GM21367 (cell line): ENCODE measurements at regions not wholly inside any gene's neighbourhood (a gene's known extent, or its start where the extent isn't known, plus 50 kb on each side); places are given as distances from the start of the nearest gene placed in this dataset.
"Not testable (repeated sequence)": the region's sequence is repeated elsewhere in the genome, so short reads cannot be mapped to it uniquely, and the experiment has no call there.

ENCODE experiments used
- ATAC-seq: cut with Tn5 transposase; IDR thresholded peaks from one replicate; pipeline ENCODE4 v1.9.1; 2021; ENCODE audit not compliant: unreplicated experiment

GRCh38 chrY:7881696-7882095, 970.1 kb upstream of the AMELY start:
- no peak for ATAC-seq

GRCh38 chrY:7879245-7879644, 967.7 kb upstream of the AMELY start:
- no peak for ATAC-seq

GRCh38 chrY:7878719-7879118, 967.2 kb upstream of the AMELY start:
- ATAC-seq = no peak

GRCh38 chrY:7877458-7877857, 965.9 kb upstream of the AMELY start:
- no peak for ATAC-seq

- ATAC-seq = no peak
Observed at GRCh38 chrY:7874080-7874479, 962.5 kb upstream of the AMELY start.

GRCh38 chrY:7871304-7871932, 959.9 kb upstream of the AMELY start:
- ATAC-seq = no peak

GRCh38 chrY:7866976-7867375, 955.4 kb upstream of the AMELY start:
- no peak for ATAC-seq

- ATAC-seq = no peak
Observed at GRCh38 chrY:7860781-7861614, 949.4 kb upstream of the AMELY start.

- ATAC-seq = no peak
Observed at GRCh38 chrY:7850191-7850590, 938.6 kb upstream of the AMELY start.

GRCh38 chrY:7845776-7846175, 934.2 kb upstream of the AMELY start:
- no peak for ATAC-seq

GRCh38 chrY:7837046-7837445, 925.5 kb upstream of the AMELY start:
- no peak for ATAC-seq

- ATAC-seq = no peak
Observed at GRCh38 chrY:7836366-7836765, 924.8 kb upstream of the AMELY start.

- ATAC-seq = no peak
Observed at GRCh38 chrY:7835416-7835815, 923.9 kb upstream of the AMELY start.

GRCh38 chrY:7834284-7834683, 922.7 kb upstream of the AMELY start:
- ATAC-seq = no peak

- ATAC-seq = not testable (repeated sequence)
Observed at GRCh38 chrY:7830881-7831280, 919.3 kb upstream of the AMELY start.

GRCh38 chrY:7826533-7826932, 915.0 kb upstream of the AMELY start:
- no peak for ATAC-seq

GRCh38 chrY:7825874-7826273, 914.3 kb upstream of the AMELY start:
- ATAC-seq = no peak

GRCh38 chrY:7821295-7822035, 909.9 kb upstream of the AMELY start:
- ATAC-seq = no peak

GRCh38 chrY:7818924-7819323, 907.4 kb upstream of the AMELY start:
- no peak for ATAC-seq

GRCh38 chrY:7816567-7816966, 905.0 kb upstream of the AMELY start:
- no peak for ATAC-seq

GRCh38 chrY:7815921-7816320, 904.4 kb upstream of the AMELY start:
- no peak for ATAC-seq

GRCh38 chrY:7815285-7815684, 903.7 kb upstream of the AMELY start:
- ATAC-seq = no peak
